HT-29 (cell line): ENCODE measurements at regions not wholly inside any gene's neighbourhood (a gene's known extent, or its start where the extent isn't known, plus 50 kb on each side); places are given as distances from the start of the nearest gene placed in this dataset.

ENCODE experiments used
- DNase-seq: peaks from one replicate; pipeline ENCODE4 v3.0.0-alpha.2; 2015; ENCODE audit warnings: low spot score

- no peak for DNase-seq
These were observed 54.4 kb downstream of the NIBAN1 start for GRCh38 chr1:184919892-184920291.

GRCh38 chr1:184915463-184916090, 58.7 kb downstream of the NIBAN1 start:
- no peak for DNase-seq

- DNase-seq = no peak
These were observed 60.2 kb downstream of the NIBAN1 start for GRCh38 chr1:184914149-184914548.

- DNase-seq = no peak
These were observed 61.9 kb downstream of the NIBAN1 start for GRCh38 chr1:184912392-184912791.

- no peak for DNase-seq
These were observed 62.5 kb downstream of the NIBAN1 start for GRCh38 chr1:184911830-184912229.

GRCh38 chr1:184911103-184911745, 63.1 kb downstream of the NIBAN1 start:
- DNase-seq = no peak

GRCh38 chr1:184910691-184911091, 63.6 kb downstream of the NIBAN1 start:
- no peak for DNase-seq

GRCh38 chr1:184910005-184910404, 64.3 kb downstream of the NIBAN1 start:
- DNase-seq = no peak

- DNase-seq = no peak
These were observed 65.3 kb downstream of the NIBAN1 start for GRCh38 chr1:184909019-184909418.

- no peak for DNase-seq
These were observed 65.8 kb downstream of the NIBAN1 start for GRCh38 chr1:184908506-184908905.

- no peak for DNase-seq
These were observed 66.8 kb downstream of the NIBAN1 start for GRCh38 chr1:184907500-184907899.

- no peak for DNase-seq
These were observed 67.5 kb downstream of the NIBAN1 start for GRCh38 chr1:184906761-184907160.

- DNase-seq = peak; percentile 30
These were observed 68.5 kb downstream of the NIBAN1 start for GRCh38 chr1:184905601-184906322.

- DNase-seq = no peak
These were observed 71.1 kb downstream of the NIBAN1 start for GRCh38 chr1:184903111-184903692.

GRCh38 chr1:184900507-184900906, 73.8 kb downstream of the NIBAN1 start:
- DNase-seq = no peak

- no peak for DNase-seq
These were observed 78.3 kb downstream of the NIBAN1 start for GRCh38 chr1:184896000-184896399.

- DNase-seq = no peak
These were observed 79.2 kb downstream of the NIBAN1 start for GRCh38 chr1:184895086-184895485.

- DNase-seq = no peak
These were observed 80.6 kb downstream of the NIBAN1 start for GRCh38 chr1:184893695-184894094.

- no peak for DNase-seq
These were observed 82.2 kb downstream of the NIBAN1 start for GRCh38 chr1:184892116-184892515.

- no peak for DNase-seq
These were observed 82.9 kb downstream of the NIBAN1 start for GRCh38 chr1:184891440-184891839.

GRCh38 chr1:184890539-184890973, 83.8 kb downstream of the NIBAN1 start:
- DNase-seq = no peak

GRCh38 chr1:184889902-184890301, 84.4 kb downstream of the NIBAN1 start:
- DNase-seq = no peak
